ENCODE measurements at regions not wholly inside any gene's neighbourhood (a gene's known extent, or its start where the extent isn't known, plus 50 kb on each side); places are given as distances from the start of the nearest gene placed in this dataset.
"Not testable (repeated sequence)": the region's sequence is repeated elsewhere in the genome, so short reads cannot be mapped to it uniquely, and the experiment has no call there.

DNA sequence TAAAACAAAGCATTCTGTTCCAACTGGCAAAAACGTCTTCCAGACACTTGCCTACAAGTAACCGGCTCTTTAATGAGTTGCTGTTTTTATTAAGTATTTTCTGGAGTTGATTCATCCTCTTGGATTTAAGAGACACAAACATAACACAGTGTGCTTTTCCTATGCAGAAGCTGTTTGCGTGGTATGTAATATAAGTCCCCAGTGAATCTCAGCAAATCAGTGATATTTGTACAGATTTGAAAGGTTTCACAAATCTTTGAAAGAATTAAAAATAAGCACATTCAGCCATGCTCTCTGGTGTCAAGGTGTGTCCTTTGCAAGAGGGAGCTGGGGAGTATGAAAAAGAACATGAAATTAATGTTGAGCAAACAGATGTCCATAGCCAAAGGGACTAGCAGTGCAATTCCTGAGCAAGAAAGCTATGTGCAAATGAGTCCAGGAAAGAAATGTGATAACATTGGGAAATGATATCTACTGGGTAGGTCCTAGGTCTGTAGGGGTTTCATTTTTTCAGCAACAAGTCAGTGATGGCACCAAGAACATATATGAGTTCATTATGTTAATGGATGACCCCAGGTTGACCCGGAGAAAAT is 170.1 kb upstream of the PHACTR1 start:
- Histone ChIP-seq H3K27ac (ENCODE audit: low read depth, low read length, poor library complexity, severe bottlenecking) (no peak overlapping the region), H3K4me3 (ENCODE audit: low read depth, low read length, poor library complexity, severe bottlenecking) (no peak overlapping the region), H2AFZ (ENCODE audit: low read length) (no peak overlapping the region), H3K9me2 (ENCODE audit: insufficient read depth, low read length) (no peaks in the 10 kb centered on the region), H3K79me2 (ENCODE audit: insufficient read depth, low read depth, low read length) (no peaks in the 10 kb centered on the region), H3K9me3 (ENCODE audit: low read length) (no peaks in the 10 kb centered on the region), H3K4me2 (ENCODE audit: low read length) (no peak overlapping the region), H4K20me1 (ENCODE audit: insufficient read depth, low read length) (no peaks in the 10 kb centered on the region), H3K4me1 (ENCODE audit: insufficient read depth, low read length, poor library complexity, severe bottlenecking) (no peaks in the 10 kb centered on the region), H3K36me3 (ENCODE audit: insufficient read depth, low read length) (no peaks in the 10 kb centered on the region)
- DNase-seq (ENCODE audit: low spot score): no peak
- intact Hi-C loops (cut with micrococcal nuclease; ENCODE audit: unreplicated experiment): no loop called here
- ChIA-PET CTCF (ENCODE audit: unreplicated experiment) (no interaction called here), POLR2A (interaction anchor here (0.6 to 1.1 kb wide), 3 partner anchors 10 to 138 kb away, joined by 3 to 4 read pairs (median 3); no protein-coding TSS in a partner anchor)
- TF ChIP-seq, protein P1, sequence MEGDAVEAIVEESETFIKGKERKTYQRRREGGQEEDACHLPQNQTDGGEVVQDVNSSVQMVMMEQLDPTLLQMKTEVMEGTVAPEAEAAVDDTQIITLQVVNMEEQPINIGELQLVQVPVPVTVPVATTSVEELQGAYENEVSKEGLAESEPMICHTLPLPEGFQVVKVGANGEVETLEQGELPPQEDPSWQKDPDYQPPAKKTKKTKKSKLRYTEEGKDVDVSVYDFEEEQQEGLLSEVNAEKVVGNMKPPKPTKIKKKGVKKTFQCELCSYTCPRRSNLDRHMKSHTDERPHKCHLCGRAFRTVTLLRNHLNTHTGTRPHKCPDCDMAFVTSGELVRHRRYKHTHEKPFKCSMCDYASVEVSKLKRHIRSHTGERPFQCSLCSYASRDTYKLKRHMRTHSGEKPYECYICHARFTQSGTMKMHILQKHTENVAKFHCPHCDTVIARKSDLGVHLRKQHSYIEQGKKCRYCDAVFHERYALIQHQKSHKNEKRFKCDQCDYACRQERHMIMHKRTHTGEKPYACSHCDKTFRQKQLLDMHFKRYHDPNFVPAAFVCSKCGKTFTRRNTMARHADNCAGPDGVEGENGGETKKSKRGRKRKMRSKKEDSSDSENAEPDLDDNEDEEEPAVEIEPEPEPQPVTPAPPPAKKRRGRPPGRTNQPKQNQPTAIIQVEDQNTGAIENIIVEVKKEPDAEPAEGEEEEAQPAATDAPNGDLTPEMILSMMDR (conservative IDR thresholded peaks at IDR 0.05; ENCODE audit: low read length): no peak
- TF ChIP-seq EZH2phosphoT487 (IDR thresholded peaks at IDR 0.05; ENCODE audit: borderline replicate concordance, low read depth, low read length): no peak
- no TSS peak for BruUV-seq (replicated peaks)

DNA sequence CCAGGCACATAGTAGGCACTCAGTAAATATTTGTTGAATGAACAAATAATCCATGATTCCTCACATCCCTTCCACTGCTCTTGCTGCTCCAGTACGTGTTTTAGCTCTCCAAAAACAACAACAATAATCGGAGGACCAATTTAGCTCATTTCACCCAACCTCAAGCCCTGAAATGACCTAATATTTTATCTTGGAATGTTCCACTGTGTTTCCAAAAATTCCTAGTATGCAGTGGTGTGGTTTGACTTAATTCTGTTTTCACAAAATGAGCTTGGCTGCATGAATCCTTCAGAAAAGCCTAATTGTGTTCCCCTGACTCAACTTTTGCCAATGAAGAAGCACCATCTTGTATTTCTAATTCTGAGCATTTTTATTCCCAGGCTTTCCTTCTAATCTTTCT is 168.0 kb upstream of the PHACTR1 start:
- no peak for DNase-seq (ENCODE audit: low spot score)
- no peaks in the 10 kb centered on the region for H3K9me2 ChIP-seq (ENCODE audit: insufficient read depth, low read length)
- no peaks in the 10 kb centered on the region for H4K20me1 ChIP-seq (ENCODE audit: insufficient read depth, low read length)
- H3K4me1 ChIP-seq (ENCODE audit: insufficient read depth, low read length, poor library complexity, severe bottlenecking): no peaks in the 10 kb centered on the region
- H3K9me3 ChIP-seq (ENCODE audit: low read length): no peaks in the 10 kb centered on the region
- no peaks in the 10 kb centered on the region for H3K79me2 ChIP-seq (ENCODE audit: insufficient read depth, low read depth, low read length)
- BruUV-seq (replicated peaks): no TSS peak
- CTCF ChIA-PET (ENCODE audit: unreplicated experiment): no interaction called here
- no peak overlapping the region for H2AFZ ChIP-seq (ENCODE audit: low read length)
- POLR2A ChIA-PET: no interaction called here
- TF ChIP-seq, protein P1 (conservative IDR thresholded peaks at IDR 0.05; ENCODE audit: low read length): no peak
- no peak for TF ChIP-seq EZH2phosphoT487 (IDR thresholded peaks at IDR 0.05; ENCODE audit: borderline replicate concordance, low read depth, low read length)
- intact Hi-C loops (cut with micrococcal nuclease; ENCODE audit: unreplicated experiment): no loop called here
- H3K4me3 ChIP-seq (ENCODE audit: low read depth, low read length, poor library complexity, severe bottlenecking): no peak overlapping the region
- H3K27ac ChIP-seq (ENCODE audit: low read depth, low read length, poor library complexity, severe bottlenecking): no peak overlapping the region
- no peak overlapping the region for H3K4me2 ChIP-seq (ENCODE audit: low read length)
- H3K36me3 ChIP-seq (ENCODE audit: insufficient read depth, low read length): no peaks in the 10 kb centered on the region

DNA sequence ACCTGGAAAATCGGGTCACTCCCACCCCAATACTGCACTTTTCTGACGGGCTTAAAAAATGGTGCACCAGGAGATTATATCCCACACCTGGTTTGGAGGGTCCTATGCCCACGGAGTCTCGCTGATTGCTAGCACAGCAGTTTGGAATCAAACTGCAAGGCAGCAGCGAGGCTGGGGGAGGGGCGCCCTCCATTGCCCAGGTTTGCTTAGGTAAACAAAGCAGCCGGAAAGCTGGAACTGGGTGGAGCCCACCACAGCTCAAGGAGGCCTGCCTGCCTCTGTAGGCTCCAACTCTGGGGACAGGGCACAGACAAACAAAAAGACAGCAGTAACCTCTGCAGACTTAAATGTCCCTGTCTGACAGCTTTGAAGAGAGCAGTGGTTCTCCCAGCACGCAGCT is 167.1 kb upstream of the PHACTR1 start:
- H3K27ac ChIP-seq (ENCODE audit: low read depth, low read length, poor library complexity, severe bottlenecking); POLR2A ChIA-PET; DNase-seq (ENCODE audit: low spot score); H3K79me2 ChIP-seq (ENCODE audit: insufficient read depth, low read depth, low read length); H3K36me3 ChIP-seq (ENCODE audit: insufficient read depth, low read length); intact Hi-C loops (cut with micrococcal nuclease; ENCODE audit: unreplicated experiment); H3K4me1 ChIP-seq (ENCODE audit: insufficient read depth, low read length, poor library complexity, severe bottlenecking); BruUV-seq (replicated peaks); H3K9me2 ChIP-seq (ENCODE audit: insufficient read depth, low read length); H3K4me2 ChIP-seq (ENCODE audit: low read length); H3K4me3 ChIP-seq (ENCODE audit: low read depth, low read length, poor library complexity, severe bottlenecking); H2AFZ ChIP-seq (ENCODE audit: low read length); CTCF ChIA-PET (ENCODE audit: unreplicated experiment); H3K9me3 ChIP-seq (ENCODE audit: low read length); H4K20me1 ChIP-seq (ENCODE audit: insufficient read depth, low read length): not testable (repeated sequence)

DNA sequence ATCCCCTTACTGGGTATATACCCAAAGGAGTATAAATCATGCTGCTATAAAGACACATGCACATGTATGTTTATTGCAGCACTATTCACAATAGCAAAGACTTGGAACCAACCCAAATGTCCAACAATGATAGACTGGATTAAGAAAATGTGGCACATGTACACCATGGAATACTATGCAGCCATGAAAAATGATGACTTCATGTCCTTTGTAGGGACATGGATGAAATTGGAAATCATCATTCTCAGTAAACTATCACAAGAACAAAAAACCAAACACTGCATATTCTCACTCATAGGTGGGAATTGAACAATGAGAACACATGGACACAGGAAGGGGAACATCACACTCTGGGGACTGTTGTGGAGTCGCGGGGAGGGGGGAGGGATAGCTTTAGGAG is 161.7 kb upstream of the PHACTR1 start:
- H3K9me3 ChIP-seq (ENCODE audit: low read length); CTCF ChIA-PET (ENCODE audit: unreplicated experiment); H2AFZ ChIP-seq (ENCODE audit: low read length); H3K4me3 ChIP-seq (ENCODE audit: low read depth, low read length, poor library complexity, severe bottlenecking); DNase-seq (ENCODE audit: low spot score); H3K79me2 ChIP-seq (ENCODE audit: insufficient read depth, low read depth, low read length); H3K27ac ChIP-seq (ENCODE audit: low read depth, low read length, poor library complexity, severe bottlenecking); H3K36me3 ChIP-seq (ENCODE audit: insufficient read depth, low read length); POLR2A ChIA-PET; H3K9me2 ChIP-seq (ENCODE audit: insufficient read depth, low read length); H3K4me1 ChIP-seq (ENCODE audit: insufficient read depth, low read length, poor library complexity, severe bottlenecking); intact Hi-C loops (cut with micrococcal nuclease; ENCODE audit: unreplicated experiment); BruUV-seq (replicated peaks); H3K4me2 ChIP-seq (ENCODE audit: low read length); H4K20me1 ChIP-seq (ENCODE audit: insufficient read depth, low read length): not testable (repeated sequence)

Measured in OCI-LY7 (cell line).